ENCODE measurements at regions not wholly inside any gene's neighbourhood (a gene's known extent, or its start where the extent isn't known, plus 50 kb on each side); places are given as distances from the start of the nearest gene placed in this dataset.
"Not testable (repeated sequence)": the region's sequence is repeated elsewhere in the genome, so short reads cannot be mapped to it uniquely, and the experiment has no call there.

GRCh38 chr14:101639241-101639833, 78.0 kb downstream of the DIO3 start:
- H3K9me3 ChIP-seq (ENCODE audit: insufficient read depth, low read depth, low read length): peaks cover 8% of the 10 kb centered on the region

GRCh38 chr14:101643651-101644050, 82.4 kb downstream of the DIO3 start:
- Histone ChIP-seq H3K27ac (ENCODE audit: low read length) (no peak overlapping the region), H3K27me3 (ENCODE audit: insufficient read depth, low read length) (no peaks in the 10 kb centered on the region), H3K9ac (ENCODE audit: low read depth, low read length) (no peak overlapping the region), H3K36me3 (ENCODE audit: insufficient read depth, low read depth, low read length) (no peaks in the 10 kb centered on the region), H3K4me1 (ENCODE audit: insufficient read depth, low read length) (no peaks in the 10 kb centered on the region), H3K4me3 (ENCODE audit: low read length) (no peak overlapping the region), H3K9me3 (ENCODE audit: insufficient read depth, low read depth, low read length) (peaks cover 18% of the 10 kb centered on the region)

More at GRCh38 chr14:101639241-101639833, 78.0 kb downstream of the DIO3 start:
- Histone ChIP-seq H3K36me3 (ENCODE audit: insufficient read depth, low read depth, low read length) (no peaks in the 10 kb centered on the region), H3K4me3 (ENCODE audit: low read length) (no peak overlapping the region), H3K27ac (ENCODE audit: low read length) (no peak overlapping the region), H3K9ac (ENCODE audit: low read depth, low read length) (no peak overlapping the region), H3K4me1 (ENCODE audit: insufficient read depth, low read length) (no peaks in the 10 kb centered on the region), H3K27me3 (ENCODE audit: insufficient read depth, low read length) (no peaks in the 10 kb centered on the region)

- Histone ChIP-seq H3K27ac (ENCODE audit: low read length) (no peak overlapping the region), H3K9ac (ENCODE audit: low read depth, low read length) (no peak overlapping the region), H3K9me3 (ENCODE audit: insufficient read depth, low read depth, low read length) (no peaks in the 10 kb centered on the region), H3K27me3 (ENCODE audit: insufficient read depth, low read length) (no peaks in the 10 kb centered on the region), H3K36me3 (ENCODE audit: insufficient read depth, low read depth, low read length) (no peaks in the 10 kb centered on the region), H3K4me1 (ENCODE audit: insufficient read depth, low read length) (no peaks in the 10 kb centered on the region), H3K4me3 (ENCODE audit: low read length) (no peak overlapping the region)
Observed at GRCh38 chr14:101654051-101654450, 92.8 kb downstream of the DIO3 start.

GRCh38 chr14:101657372-101657771, 96.1 kb downstream of the DIO3 start:
- no peaks in the 10 kb centered on the region for H3K4me1 ChIP-seq (ENCODE audit: insufficient read depth, low read length)
- H3K27ac ChIP-seq (ENCODE audit: low read length): no peak overlapping the region
- H3K9me3 ChIP-seq (ENCODE audit: insufficient read depth, low read depth, low read length): no peaks in the 10 kb centered on the region
- H3K4me3 ChIP-seq (ENCODE audit: low read length): no peak overlapping the region
- no peak overlapping the region for H3K9ac ChIP-seq (ENCODE audit: low read depth, low read length)
- H3K36me3 ChIP-seq (ENCODE audit: insufficient read depth, low read depth, low read length): no peaks in the 10 kb centered on the region
- H3K27me3 ChIP-seq (ENCODE audit: insufficient read depth, low read length): no peaks in the 10 kb centered on the region

GRCh38 chr14:101665478-101666078, 95.9 kb upstream of the PPP2R5C start:
- Histone ChIP-seq H3K4me1 (ENCODE audit: insufficient read depth, low read length) (no peaks in the 10 kb centered on the region), H3K9me3 (ENCODE audit: insufficient read depth, low read depth, low read length) (peaks cover 9% of the 10 kb centered on the region; the same call in 1 of the 2 replicates), H3K9ac (ENCODE audit: low read depth, low read length) (no peak overlapping the region), H3K36me3 (ENCODE audit: insufficient read depth, low read depth, low read length) (no peaks in the 10 kb centered on the region), H3K4me3 (ENCODE audit: low read length) (no peak overlapping the region), H3K27ac (ENCODE audit: low read length) (no peak overlapping the region), H3K27me3 (ENCODE audit: insufficient read depth, low read length) (peaks cover 10% of the 10 kb centered on the region; the same call in 1 of the 2 replicates)

- Histone ChIP-seq H3K9ac (ENCODE audit: low read depth, low read length) (no peak overlapping the region), H3K4me1 (ENCODE audit: insufficient read depth, low read length) (no peaks in the 10 kb centered on the region), H3K9me3 (ENCODE audit: insufficient read depth, low read depth, low read length) (peaks cover 9% of the 10 kb centered on the region; the same call in 1 of the 2 replicates), H3K36me3 (ENCODE audit: insufficient read depth, low read depth, low read length) (no peaks in the 10 kb centered on the region), H3K27ac (ENCODE audit: low read length) (no peak overlapping the region), H3K4me3 (ENCODE audit: low read length) (no peak overlapping the region), H3K27me3 (ENCODE audit: insufficient read depth, low read length) (peaks cover 10% of the 10 kb centered on the region; the same call in 1 of the 2 replicates)
Observed at GRCh38 chr14:101666264-101666663, 95.2 kb upstream of the PPP2R5C start.

GRCh38 chr14:101669629-101670028, 91.9 kb upstream of the PPP2R5C start:
- Histone ChIP-seq H3K9me3 (ENCODE audit: insufficient read depth, low read depth, low read length) (peaks cover 9% of the 10 kb centered on the region; the same call in 1 of the 2 replicates), H3K9ac (ENCODE audit: low read depth, low read length) (no peak overlapping the region), H3K27me3 (ENCODE audit: insufficient read depth, low read length) (no peaks in the 10 kb centered on the region), H3K27ac (ENCODE audit: low read length) (no peak overlapping the region), H3K36me3 (ENCODE audit: insufficient read depth, low read depth, low read length) (no peaks in the 10 kb centered on the region), H3K4me3 (ENCODE audit: low read length) (no peak overlapping the region), H3K4me1 (ENCODE audit: insufficient read depth, low read length) (no peaks in the 10 kb centered on the region)

- no peak overlapping the region for H3K4me3 ChIP-seq (ENCODE audit: low read length)
- no peak overlapping the region for H3K27ac ChIP-seq (ENCODE audit: low read length)
- H3K36me3 ChIP-seq (ENCODE audit: insufficient read depth, low read depth, low read length): no peaks in the 10 kb centered on the region
- H3K9ac ChIP-seq (ENCODE audit: low read depth, low read length): no peak overlapping the region
- no peaks in the 10 kb centered on the region for H3K27me3 ChIP-seq (ENCODE audit: insufficient read depth, low read length)
- H3K4me1 ChIP-seq (ENCODE audit: insufficient read depth, low read length): no peaks in the 10 kb centered on the region
- peaks cover 9% of the 10 kb centered on the region; the same call in 1 of the 2 replicates for H3K9me3 ChIP-seq (ENCODE audit: insufficient read depth, low read depth, low read length)
Observed at GRCh38 chr14:101673873-101674272, 87.6 kb upstream of the PPP2R5C start.

GRCh38 chr14:101675835-101676234, 85.7 kb upstream of the PPP2R5C start:
- H3K9me3 ChIP-seq (ENCODE audit: insufficient read depth, low read depth, low read length); H3K9ac ChIP-seq (ENCODE audit: low read depth, low read length); H3K4me3 ChIP-seq (ENCODE audit: low read length); H3K27me3 ChIP-seq (ENCODE audit: insufficient read depth, low read length); H3K36me3 ChIP-seq (ENCODE audit: insufficient read depth, low read depth, low read length); H3K27ac ChIP-seq (ENCODE audit: low read length); H3K4me1 ChIP-seq (ENCODE audit: insufficient read depth, low read length): not testable (repeated sequence)

- H3K27me3 ChIP-seq (ENCODE audit: insufficient read depth, low read length); H3K9ac ChIP-seq (ENCODE audit: low read depth, low read length); H3K4me3 ChIP-seq (ENCODE audit: low read length); H3K27ac ChIP-seq (ENCODE audit: low read length); H3K4me1 ChIP-seq (ENCODE audit: insufficient read depth, low read length); H3K9me3 ChIP-seq (ENCODE audit: insufficient read depth, low read depth, low read length); H3K36me3 ChIP-seq (ENCODE audit: insufficient read depth, low read depth, low read length): not testable (repeated sequence)
Observed at GRCh38 chr14:101677912-101678327, 83.6 kb upstream of the PPP2R5C start.

GRCh38 chr14:101681795-101682194, 79.7 kb upstream of the PPP2R5C start:
- H3K9ac ChIP-seq (ENCODE audit: low read depth, low read length): no peak overlapping the region
- H3K4me1 ChIP-seq (ENCODE audit: insufficient read depth, low read length): peaks cover 2% of the 10 kb centered on the region; the same call in 1 of the 2 replicates

GRCh38 chr14:101683365-101683764, 78.1 kb upstream of the PPP2R5C start:
- Histone ChIP-seq H3K4me3 (ENCODE audit: low read length) (no peak overlapping the region), H3K36me3 (ENCODE audit: insufficient read depth, low read depth, low read length) (no peaks in the 10 kb centered on the region), H3K4me1 (ENCODE audit: insufficient read depth, low read length) (peaks cover 2% of the 10 kb centered on the region; the same call in 1 of the 2 replicates), H3K9ac (ENCODE audit: low read depth, low read length) (no peak overlapping the region), H3K27me3 (ENCODE audit: insufficient read depth, low read length) (peaks cover 62% of the 10 kb centered on the region), H3K27ac (ENCODE audit: low read length) (no peak overlapping the region), H3K9me3 (ENCODE audit: insufficient read depth, low read depth, low read length) (no peaks in the 10 kb centered on the region)

More at GRCh38 chr14:101681795-101682194, 79.7 kb upstream of the PPP2R5C start:
- no peaks in the 10 kb centered on the region for H3K36me3 ChIP-seq (ENCODE audit: insufficient read depth, low read depth, low read length)
- H3K9me3 ChIP-seq (ENCODE audit: insufficient read depth, low read depth, low read length): no peaks in the 10 kb centered on the region; the same call in 1 of the 2 replicates
- H3K27me3 ChIP-seq (ENCODE audit: insufficient read depth, low read length): peaks cover 47% of the 10 kb centered on the region
- no peak overlapping the region for H3K4me3 ChIP-seq (ENCODE audit: low read length)
- no peak overlapping the region for H3K27ac ChIP-seq (ENCODE audit: low read length)
